ENCODE measurements at regions not wholly inside any gene's neighbourhood (a gene's known extent, or its start where the extent isn't known, plus 50 kb on each side); places are given as distances from the start of the nearest gene placed in this dataset.

GRCh38 chr15:37636736-37637135 lies 297.7 kb upstream of the TMCO5A start:
- no peak for DNase-seq (ENCODE audit: low read depth)
- in situ Hi-C loops (cut with HindIII; ENCODE audit: low sequenced_read_pairs), result loop anchor here (5.0 kb wide), 1 partner anchor 39 kb away; no protein-coding TSS in a partner anchor
- TF ChIP-seq CTCF (IDR thresholded peaks at IDR 0.05; ENCODE audit: low read depth, low read length, missing control alignments), result no peak
- H3K4me3 ChIP-seq (ENCODE audit: low read depth, low read length), result no peak overlapping the region

- no peak for DNase-seq (ENCODE audit: low read depth)
- H3K4me3 ChIP-seq (ENCODE audit: low read depth, low read length), result no peak overlapping the region
Measured at GRCh38 chr15:37638116-37638515, 296.3 kb upstream of the TMCO5A start.

GRCh38 chr15:37638691-37639090 lies 295.7 kb upstream of the TMCO5A start:
- H3K4me3 ChIP-seq (ENCODE audit: low read depth, low read length), result no peak overlapping the region
- in situ Hi-C loops (cut with HindIII; ENCODE audit: low sequenced_read_pairs), result loop anchor here (5.0 kb wide), 1 partner anchor 41 kb away; no protein-coding TSS in a partner anchor
- no peak for DNase-seq (ENCODE audit: low read depth)
- TF ChIP-seq CTCF (IDR thresholded peaks at IDR 0.05; ENCODE audit: low read depth, low read length, missing control alignments), result no peak

More at GRCh38 chr15:37638116-37638515, 296.3 kb upstream of the TMCO5A start:
- no peak for TF ChIP-seq CTCF (IDR thresholded peaks at IDR 0.05; ENCODE audit: low read depth, low read length, missing control alignments)
- in situ Hi-C loops (cut with HindIII; ENCODE audit: low sequenced_read_pairs), result loop anchor here (5.0 kb wide), 1 partner anchor 41 kb away; no protein-coding TSS in a partner anchor

- H3K4me3 ChIP-seq (ENCODE audit: low read depth, low read length), result no peak overlapping the region
- TF ChIP-seq CTCF (IDR thresholded peaks at IDR 0.05; ENCODE audit: low read depth, low read length, missing control alignments), result no peak
- in situ Hi-C loops (cut with HindIII; ENCODE audit: low sequenced_read_pairs), result no loop called here
- no peak for DNase-seq (ENCODE audit: low read depth)
Measured at GRCh38 chr15:37652646-37653417, 281.6 kb upstream of the TMCO5A start.

GRCh38 chr15:37678124-37678523 lies 256.3 kb upstream of the TMCO5A start:
- H3K4me3 ChIP-seq (ENCODE audit: low read depth, low read length), result no peak overlapping the region
- no peak for DNase-seq (ENCODE audit: low read depth)
- no peak for TF ChIP-seq CTCF (IDR thresholded peaks at IDR 0.05; ENCODE audit: low read depth, low read length, missing control alignments)
- in situ Hi-C loops (cut with HindIII; ENCODE audit: low sequenced_read_pairs), result no loop called here

- H3K4me3 ChIP-seq (ENCODE audit: low read depth, low read length), result no peak overlapping the region
- DNase-seq (ENCODE audit: low read depth), result no peak
- no peak for TF ChIP-seq CTCF (IDR thresholded peaks at IDR 0.05; ENCODE audit: low read depth, low read length, missing control alignments)
- in situ Hi-C loops (cut with HindIII; ENCODE audit: low sequenced_read_pairs), result no loop called here
Measured at GRCh38 chr15:37679627-37680026, 254.8 kb upstream of the TMCO5A start.
